Right lobe of liver (tissue), 4 donors: ENCODE measurements at regions not wholly inside any gene's neighbourhood (a gene's known extent, or its start where the extent isn't known, plus 50 kb on each side); places are given as distances from the start of the nearest gene placed in this dataset.

ENCODE experiments used
- POLR2A ChIP-seq: fragments of 450-650 bp; IDR thresholded peaks from one replicate; pipeline ENCODE4 v1.6.1; 2017; ENCODE audit warnings: antibody characterized with exemption, mild to moderate bottlenecking
- TF ChIP-seq, protein P1 (sequence below), 4 donors: fragments of 200-600 bp in 3 of 4; fragments of 450-650 bp in 1 of 4; IDR thresholded peaks; one replicate each; pipeline versions ENCODE4 v1.5.1 to v1.8.0; 2016 to 2022; ENCODE audit warnings: antibody characterized with exemption in 4 of 4, mild to moderate bottlenecking in 2 of 4
- donor health status: DM: no; HTN: no; CAD: no.
- donor health status: DM: no; HTN: no; CAD: no.
- donor health status: DM: no; HTN: yes; CAD: no.

DNA sequence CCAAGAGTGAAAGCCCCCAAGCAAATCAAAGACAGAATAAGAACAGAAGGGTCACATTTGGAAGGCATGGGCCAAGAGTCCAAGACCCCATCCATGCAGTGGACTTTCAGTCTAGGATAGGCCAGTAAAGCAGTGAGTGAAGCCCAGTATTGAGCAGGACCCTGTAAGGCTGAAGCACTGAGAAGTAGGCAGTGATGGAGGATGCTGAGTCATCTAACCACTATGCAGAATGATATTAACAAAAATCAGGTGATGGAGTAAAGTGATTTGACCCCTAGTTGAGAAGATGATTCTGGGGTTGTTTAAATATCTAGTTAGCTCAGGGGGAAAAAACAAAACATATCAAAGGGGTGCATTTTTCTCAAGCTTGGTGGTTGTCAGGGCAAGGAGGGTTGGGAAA, 308.7 kb upstream of the PLXNA2 start:
- TF ChIP-seq, protein P1, sequence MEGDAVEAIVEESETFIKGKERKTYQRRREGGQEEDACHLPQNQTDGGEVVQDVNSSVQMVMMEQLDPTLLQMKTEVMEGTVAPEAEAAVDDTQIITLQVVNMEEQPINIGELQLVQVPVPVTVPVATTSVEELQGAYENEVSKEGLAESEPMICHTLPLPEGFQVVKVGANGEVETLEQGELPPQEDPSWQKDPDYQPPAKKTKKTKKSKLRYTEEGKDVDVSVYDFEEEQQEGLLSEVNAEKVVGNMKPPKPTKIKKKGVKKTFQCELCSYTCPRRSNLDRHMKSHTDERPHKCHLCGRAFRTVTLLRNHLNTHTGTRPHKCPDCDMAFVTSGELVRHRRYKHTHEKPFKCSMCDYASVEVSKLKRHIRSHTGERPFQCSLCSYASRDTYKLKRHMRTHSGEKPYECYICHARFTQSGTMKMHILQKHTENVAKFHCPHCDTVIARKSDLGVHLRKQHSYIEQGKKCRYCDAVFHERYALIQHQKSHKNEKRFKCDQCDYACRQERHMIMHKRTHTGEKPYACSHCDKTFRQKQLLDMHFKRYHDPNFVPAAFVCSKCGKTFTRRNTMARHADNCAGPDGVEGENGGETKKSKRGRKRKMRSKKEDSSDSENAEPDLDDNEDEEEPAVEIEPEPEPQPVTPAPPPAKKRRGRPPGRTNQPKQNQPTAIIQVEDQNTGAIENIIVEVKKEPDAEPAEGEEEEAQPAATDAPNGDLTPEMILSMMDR (IDR thresholded peaks at IDR 0.05): no peak
- no peak for TF ChIP-seq POLR2A
